ENCODE measurements at regions not wholly inside any gene's neighbourhood (a gene's known extent, or its start where the extent isn't known, plus 50 kb on each side); places are given as distances from the start of the nearest gene placed in this dataset.

- Histone ChIP-seq H4K20me1 (replicated peaks; ENCODE audit: insufficient read depth) (no peaks in the 10 kb centered on the region), H3K36me3 (ENCODE audit: insufficient read depth) (no peaks in the 10 kb centered on the region), H3K9me2 (ENCODE audit: insufficient read depth) (0 out of 2 replicates have a peak, but pooled peaks cover 9% of the 10 kb centered on the region), H3K4me2 (no peak overlapping the region), H3K27ac (ENCODE audit: low read depth) (no peak overlapping the region), H3K4me3 (no peak overlapping the region), H3F3A (replicated peaks; ENCODE audit: low read depth) (no peaks in the 10 kb centered on the region), H3K4me1 (ENCODE audit: insufficient read depth) (no peaks in the 10 kb centered on the region), H2AFZ (no peak overlapping the region), H3K27me3 (ENCODE audit: insufficient read depth) (no peaks in the 10 kb centered on the region), H3K79me2 (replicated peaks; ENCODE audit: insufficient read depth) (no peaks in the 10 kb centered on the region)
- no peaks in the 10 kb centered on the region; the same call in 2 of the 3 replicates for H3K9me3 Mint-ChIP-seq
- no peak overlapping the region for H3K4me3 Mint-ChIP-seq
- TF ChIP-seq ZNF114 (CRISPR knock-in tag; IDR thresholded peaks at IDR 0.05) (no peak), CTCF (conservative IDR thresholded peaks at IDR 0.05; ENCODE audit: low read depth in 2 of 2) (no peak), EZH2 (IDR thresholded peaks at IDR 0.05; ENCODE audit: low read depth, unreplicated experiment) (no peak), EZH2phosphoT487 (IDR thresholded peaks at IDR 0.05; ENCODE audit: unreplicated experiment) (no peak), POLR2AphosphoS5 (IDR thresholded peaks at IDR 0.05; ENCODE audit: low read depth) (no peak), NANOG (IDR thresholded peaks at IDR 0.05; ENCODE audit: borderline replicate concordance) (no peak), ZNF331 (CRISPR knock-in tag; IDR thresholded peaks at IDR 0.05; ENCODE audit: low read depth) (no peak), ZNF462 (CRISPR knock-in tag; IDR thresholded peaks at IDR 0.05) (no peak), ETS1 (IDR thresholded peaks at IDR 0.05) (no peak), STAT1 (IDR thresholded peaks at IDR 0.05; ENCODE audit: unreplicated experiment) (no peak), CREB1 (CRISPR knock-in tag; IDR thresholded peaks at IDR 0.05; ENCODE audit: low read depth) (no peak), REST (IDR thresholded peaks at IDR 0.05; ENCODE audit: unreplicated experiment) (no peak), JUNB (IDR thresholded peaks at IDR 0.05; ENCODE audit: unreplicated experiment) (no peak)
- no peak for DNase-seq (ENCODE audit: low spot score)
- H3K36me3 Mint-ChIP-seq (ENCODE audit: low read depth): no peaks in the 10 kb centered on the region
- H3K27me3 Mint-ChIP-seq (ENCODE audit: insufficient read depth, low read depth, poor library complexity): peaks cover 2% of the 10 kb centered on the region
- peaks cover 26% of the 10 kb centered on the region for H3K4me1 Mint-ChIP-seq
- H3K27ac Mint-ChIP-seq: no peak overlapping the region
- no peak for ATAC-seq
These were observed 197.5 kb downstream of the ATG4C start for GRCh38 chr1:62981434-62981833.
